ENCODE measurements at regions not wholly inside any gene's neighbourhood (a gene's known extent, or its start where the extent isn't known, plus 50 kb on each side); places are given as distances from the start of the nearest gene placed in this dataset.

- H3K9me3 ChIP-seq (replicated peaks) = peaks cover 11% of the 10 kb centered on the region
- H3K27me3 ChIP-seq (ENCODE audit: low read depth) = no peaks in the 10 kb centered on the region
- no peak overlapping the region for H3K4me3 ChIP-seq
- no peak for TF ChIP-seq CTCF (IDR thresholded peaks at IDR 0.05; ENCODE audit: borderline replicate concordance)
- no peaks in the 10 kb centered on the region for H3K36me3 ChIP-seq
- intact Hi-C loops (cut with micrococcal nuclease) = no loop called here
- no peak for DNase-seq
- no peaks in the 10 kb centered on the region for H3K4me1 ChIP-seq
- no peak overlapping the region for H3K27ac ChIP-seq (replicated peaks)
Observed at GRCh38 chr21:25496825-25497482, 110.3 kb downstream of the MRPL39 start.

- no peaks in the 10 kb centered on the region for H3K36me3 ChIP-seq
- no peak for TF ChIP-seq CTCF (IDR thresholded peaks at IDR 0.05; ENCODE audit: borderline replicate concordance)
Observed at GRCh38 chr21:25494804-25495203, 112.5 kb downstream of the MRPL39 start.

GRCh38 chr21:25493722-25494121 lies 113.6 kb downstream of the MRPL39 start:
- intact Hi-C loops (cut with micrococcal nuclease) = no loop called here
- no peak for DNase-seq
- no peak overlapping the region for H3K27ac ChIP-seq (replicated peaks)
- no peaks in the 10 kb centered on the region for H3K36me3 ChIP-seq
- TF ChIP-seq CTCF (IDR thresholded peaks at IDR 0.05; ENCODE audit: borderline replicate concordance) = no peak
- peaks cover 5% of the 10 kb centered on the region for H3K9me3 ChIP-seq (replicated peaks)
- H3K4me3 ChIP-seq = no peak overlapping the region
- no peaks in the 10 kb centered on the region for H3K27me3 ChIP-seq (ENCODE audit: low read depth)
- H3K4me1 ChIP-seq = no peaks in the 10 kb centered on the region

More at GRCh38 chr21:25494804-25495203, 112.5 kb downstream of the MRPL39 start:
- H3K4me1 ChIP-seq = no peaks in the 10 kb centered on the region
- H3K4me3 ChIP-seq = no peak overlapping the region
- H3K9me3 ChIP-seq (replicated peaks) = peaks cover 11% of the 10 kb centered on the region
- no peak for DNase-seq
- no peaks in the 10 kb centered on the region for H3K27me3 ChIP-seq (ENCODE audit: low read depth)
- intact Hi-C loops (cut with micrococcal nuclease) = no loop called here
- H3K27ac ChIP-seq (replicated peaks) = no peak overlapping the region

- intact Hi-C loops (cut with micrococcal nuclease) = no loop called here
- H3K27me3 ChIP-seq (ENCODE audit: low read depth) = no peaks in the 10 kb centered on the region
- H3K36me3 ChIP-seq = no peaks in the 10 kb centered on the region
- H3K9me3 ChIP-seq (replicated peaks) = peaks cover 4% of the 10 kb centered on the region
- no peak for DNase-seq
- no peak overlapping the region for H3K4me3 ChIP-seq
- no peak for TF ChIP-seq CTCF (IDR thresholded peaks at IDR 0.05; ENCODE audit: borderline replicate concordance)
- no peaks in the 10 kb centered on the region for H3K4me1 ChIP-seq
- H3K27ac ChIP-seq (replicated peaks) = no peak overlapping the region
Observed at GRCh38 chr21:25491267-25491666, 116.0 kb downstream of the MRPL39 start.

GRCh38 chr21:25490742-25491141 lies 116.5 kb downstream of the MRPL39 start:
- H3K4me3 ChIP-seq = no peak overlapping the region
- intact Hi-C loops (cut with micrococcal nuclease) = no loop called here
- DNase-seq = no peak
- H3K36me3 ChIP-seq = no peaks in the 10 kb centered on the region
- H3K4me1 ChIP-seq = no peaks in the 10 kb centered on the region
- no peak overlapping the region for H3K27ac ChIP-seq (replicated peaks)
- no peaks in the 10 kb centered on the region for H3K27me3 ChIP-seq (ENCODE audit: low read depth)
- peaks cover 4% of the 10 kb centered on the region for H3K9me3 ChIP-seq (replicated peaks)
- TF ChIP-seq CTCF (IDR thresholded peaks at IDR 0.05; ENCODE audit: borderline replicate concordance) = no peak

Data from left ventricle myocardium inferior (tissue), 1 donor.